Renal cortical epithelial cell (primary cell): ENCODE measurements at regions not wholly inside any gene's neighbourhood (a gene's known extent, or its start where the extent isn't known, plus 50 kb on each side); places are given as distances from the start of the nearest gene placed in this dataset.
A peak's percentile ranks its signal among the peaks of the same experiment; 100 is the strongest.

Source experiments
- DNase-seq: peaks from one replicate; pipeline ENCODE4 v3.0.0-alpha.2; 2011; ENCODE audit warnings: low read depth

DNA sequence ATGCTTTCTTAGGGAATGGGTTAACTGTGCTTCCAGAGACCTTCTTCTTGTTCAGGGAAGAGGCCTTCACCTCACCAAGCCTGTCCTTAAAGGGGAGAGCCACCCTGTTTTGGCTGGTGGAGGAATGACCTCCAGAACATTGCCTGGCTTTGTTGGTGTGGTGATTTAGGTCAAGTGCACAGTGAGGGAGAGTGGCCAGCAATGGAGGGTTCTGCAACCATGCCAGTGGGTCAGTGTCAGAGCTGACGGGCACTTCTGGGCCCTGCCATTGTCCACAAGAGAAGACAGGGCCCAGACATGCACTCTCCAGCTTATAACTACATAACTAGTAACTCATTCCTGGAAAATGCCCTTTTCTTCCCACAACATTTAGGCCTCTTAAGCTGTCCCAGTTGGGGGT is 238.5 kb upstream of the AKR1E2 start:
- peak; percentile 16 for DNase-seq

DNA sequence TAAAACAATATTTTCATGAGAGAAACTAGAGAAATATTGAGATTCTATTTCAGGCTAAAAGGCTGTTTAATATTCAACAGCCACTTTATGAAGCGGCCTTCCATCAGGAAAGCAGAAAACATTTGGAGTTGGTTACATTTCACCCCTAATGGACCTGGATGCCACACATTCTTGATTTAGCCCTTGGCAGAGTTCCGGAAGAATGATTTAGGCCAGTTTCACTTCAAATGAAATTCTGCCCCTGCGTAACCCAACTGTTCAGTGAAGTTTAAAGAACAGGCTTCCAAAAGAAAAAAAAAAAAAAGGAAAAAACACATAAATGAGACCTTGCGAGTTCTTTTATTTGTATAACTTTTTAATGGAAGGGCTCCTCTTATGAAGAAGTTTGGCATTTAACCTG is 239.2 kb upstream of the AKR1E2 start:
- DNase-seq, result peak; percentile 94

DNA sequence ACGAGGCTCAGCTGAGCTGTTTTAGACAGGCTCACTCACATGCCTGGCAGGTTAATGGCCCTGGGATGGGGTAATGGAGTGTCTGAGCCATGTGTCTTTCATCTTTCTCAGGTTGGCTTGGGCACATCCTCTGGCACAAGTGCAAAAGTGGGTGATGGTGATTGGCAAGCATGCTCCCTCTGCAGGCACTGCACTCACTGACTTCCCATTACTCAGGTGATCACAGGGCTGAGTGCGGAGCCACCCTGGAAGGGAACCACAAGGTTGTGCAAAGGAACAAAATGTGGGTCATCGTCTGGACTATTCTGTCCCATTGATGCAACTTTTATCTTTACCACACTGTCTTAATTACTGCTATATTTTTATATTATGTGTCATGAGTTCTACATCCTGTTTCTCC is 244.1 kb upstream of the AKR1E2 start:
- no peak for DNase-seq

DNA sequence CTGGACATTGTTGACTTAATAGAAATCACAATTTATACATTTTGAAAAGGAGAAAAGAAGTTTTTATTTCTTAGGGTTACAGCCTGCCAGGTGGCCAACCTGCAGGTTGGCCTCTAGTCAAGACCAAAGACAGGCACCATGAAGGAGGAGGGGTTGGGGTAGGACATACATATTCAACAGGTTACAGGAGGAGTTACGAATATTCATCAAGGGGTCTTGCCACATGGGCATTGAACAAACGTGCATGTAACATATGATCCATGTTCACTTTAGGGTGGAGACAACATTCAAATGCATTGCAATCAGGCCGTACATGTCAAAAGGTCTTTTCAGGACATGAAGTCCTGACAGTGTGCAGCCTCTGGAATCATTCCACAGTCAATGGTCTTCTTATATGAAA is 246.2 kb upstream of the AKR1E2 start:
- no peak for DNase-seq

DNA sequence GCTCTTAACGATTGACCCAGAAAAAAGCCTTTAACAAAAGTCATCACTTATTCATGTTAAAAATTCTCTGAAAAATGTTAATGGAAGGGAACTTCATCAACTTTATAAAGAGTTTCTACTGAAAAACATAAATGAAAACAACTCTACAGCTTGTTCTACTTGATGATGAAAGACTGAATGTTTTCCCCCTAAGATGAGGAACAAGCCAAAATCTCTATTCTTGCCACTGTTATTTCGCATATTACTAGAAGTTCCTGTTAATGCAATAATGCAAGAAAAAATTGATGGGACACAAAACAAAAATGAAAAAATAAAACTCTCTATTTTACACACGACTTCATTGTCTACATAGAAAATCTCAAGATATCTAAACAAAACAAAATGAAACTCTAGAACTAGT is 249.8 kb upstream of the AKR1E2 start:
- DNase-seq, result no peak

DNA sequence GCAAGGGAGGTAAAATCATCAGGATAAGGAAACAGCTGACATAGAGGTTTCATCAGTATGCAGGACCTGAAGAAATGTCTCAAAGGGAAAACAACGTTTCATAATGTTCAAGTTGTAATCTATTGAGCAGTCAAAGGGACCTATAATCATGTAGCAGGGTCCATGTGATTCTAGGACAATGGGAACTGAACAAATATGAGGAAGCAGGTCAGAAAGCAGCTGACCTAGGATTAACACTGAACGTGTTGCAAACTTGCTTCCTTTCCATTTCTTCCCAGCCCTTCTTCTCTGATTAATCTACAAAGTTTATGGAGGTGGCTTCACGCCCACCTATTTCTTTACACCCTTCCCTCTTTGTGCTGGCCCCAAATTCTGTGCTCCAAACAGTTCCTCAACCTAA is 256.9 kb upstream of the AKR1E2 start:
- no peak for DNase-seq

DNA sequence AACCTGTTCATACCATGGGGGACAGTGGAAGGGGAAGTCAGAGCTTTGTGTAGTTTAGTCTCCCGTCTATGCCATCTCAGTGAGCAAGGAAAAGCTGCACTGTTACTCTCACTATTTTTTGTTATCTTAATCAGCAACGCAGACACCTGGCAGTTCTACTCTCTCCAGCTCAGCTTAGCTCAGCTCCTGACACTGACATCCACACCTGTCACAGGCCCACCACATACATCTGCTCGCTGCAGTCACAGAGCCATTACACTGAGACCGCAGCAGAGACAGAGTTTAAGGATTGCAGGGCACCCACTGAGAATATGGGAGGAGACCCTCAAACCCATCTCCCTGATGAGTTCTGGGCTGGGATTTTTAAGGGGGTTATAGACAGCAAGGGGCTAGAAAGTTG is 257.3 kb upstream of the AKR1E2 start:
- DNase-seq, result no peak

DNA sequence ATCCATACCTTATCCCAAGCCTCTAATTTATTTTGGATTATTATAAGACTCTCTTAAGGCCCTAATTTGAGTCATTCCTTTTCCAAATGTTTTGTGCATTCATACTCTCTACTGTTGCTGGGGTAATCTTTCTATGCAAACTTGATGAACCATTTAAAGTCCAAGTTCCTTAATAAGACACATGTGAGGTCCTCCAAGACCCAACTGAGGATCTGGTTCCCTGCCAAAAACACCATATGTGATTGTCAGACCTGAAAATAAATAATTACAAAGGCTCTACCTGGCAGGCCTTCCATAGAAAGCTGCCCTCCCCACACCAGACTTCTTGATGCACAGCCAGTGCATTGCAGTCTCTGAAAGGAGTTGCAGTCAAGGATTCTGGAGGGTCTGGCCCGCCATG is 257.9 kb upstream of the AKR1E2 start:
- no peak for DNase-seq

DNA sequence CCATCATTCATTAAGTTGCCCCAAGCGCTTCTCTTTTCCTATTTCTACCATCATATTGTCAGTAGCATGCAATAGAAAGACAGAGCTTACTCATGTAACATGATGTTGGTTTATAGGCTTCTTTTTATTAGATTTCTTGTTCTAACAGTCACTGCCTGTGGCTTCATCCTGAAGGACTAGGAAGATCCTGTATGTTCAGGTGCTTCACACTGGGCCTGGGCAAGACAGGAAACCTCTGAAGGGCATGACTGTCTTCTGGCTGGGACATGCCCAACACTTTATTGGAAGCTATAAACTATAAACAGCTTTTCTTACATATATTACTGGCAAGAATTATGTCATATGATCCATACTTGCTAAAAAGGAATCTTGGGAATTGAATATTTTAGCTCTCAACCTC is 258.4 kb upstream of the AKR1E2 start:
- DNase-seq, result no peak

DNA sequence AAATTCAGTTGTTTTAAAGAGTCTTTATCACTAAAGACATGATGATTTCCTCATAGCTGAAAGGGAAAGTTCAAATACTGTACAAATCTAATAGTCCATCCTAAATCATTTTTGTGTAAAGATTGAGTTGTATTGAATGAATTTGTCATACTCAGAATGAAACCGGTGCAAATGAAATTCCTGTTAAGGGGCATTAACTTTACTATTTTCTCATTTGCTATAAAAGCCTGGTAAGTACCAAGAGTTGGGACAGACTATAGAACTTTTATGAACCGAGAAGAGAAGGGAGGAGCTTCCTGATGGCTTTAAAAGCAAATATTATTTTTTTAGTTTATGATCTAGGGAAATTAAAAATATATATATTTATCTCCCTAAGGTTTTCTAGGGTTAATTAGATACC is 260.0 kb upstream of the AKR1E2 start:
- no peak for DNase-seq

DNA sequence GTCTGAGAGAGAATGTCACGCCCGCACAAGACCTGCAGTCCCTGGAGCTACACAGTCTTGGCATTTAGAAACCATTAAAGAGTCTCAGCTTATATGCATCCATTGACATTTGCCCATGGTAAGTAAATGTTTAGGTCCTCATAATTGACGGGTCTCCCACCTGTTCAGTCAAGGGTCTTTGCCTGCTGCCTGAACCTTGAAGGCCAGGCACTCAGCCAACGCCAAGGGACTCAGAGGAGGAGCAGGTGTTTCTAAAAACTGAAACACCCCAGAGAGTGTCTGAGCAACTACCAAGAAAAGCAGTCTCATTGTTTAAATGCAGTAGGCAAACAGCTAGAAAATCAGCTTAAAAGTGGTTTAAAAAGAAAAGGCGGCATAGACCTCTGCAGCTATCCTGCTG is 264.7 kb upstream of the AKR1E2 start:
- DNase-seq, result no peak

DNA sequence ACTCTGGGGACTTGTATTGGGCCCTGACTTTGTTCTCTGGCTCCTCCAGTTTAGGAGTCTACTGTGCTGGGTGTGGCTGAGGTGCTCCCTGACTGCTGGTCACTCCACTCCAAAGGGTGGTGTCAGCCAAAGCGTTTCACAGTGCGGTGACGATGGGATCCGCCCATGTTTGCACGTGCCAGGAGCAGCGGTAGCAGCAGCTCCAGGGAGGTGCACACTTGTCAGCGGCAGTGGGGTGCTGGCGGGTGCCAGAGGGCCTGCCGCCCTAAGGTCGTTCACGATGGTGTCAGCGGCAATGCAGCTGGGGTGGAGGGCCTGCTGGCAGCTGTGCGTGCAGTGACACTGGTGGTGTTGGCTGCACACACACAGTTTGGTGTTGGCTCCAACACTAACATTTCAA is 268.5 kb upstream of the AKR1E2 start:
- no peak for DNase-seq

DNA sequence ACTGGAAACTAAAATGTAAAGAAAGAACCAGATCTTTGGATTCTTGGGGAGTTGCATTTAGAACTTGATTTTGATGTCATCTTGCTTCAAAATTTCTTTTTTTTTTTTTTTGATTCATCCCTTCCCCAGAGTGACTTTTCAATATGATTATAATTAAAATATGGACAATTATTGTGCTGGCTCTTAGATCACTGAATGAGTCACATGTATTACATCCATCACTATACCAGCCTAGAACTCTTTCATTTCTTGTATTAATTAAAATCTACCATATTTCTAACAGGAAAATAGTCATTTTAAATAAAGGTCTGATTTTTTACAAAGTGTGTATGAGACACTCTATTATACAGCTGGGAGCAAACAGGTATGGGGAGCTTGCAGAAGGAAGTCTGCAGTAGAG is 269.5 kb upstream of the AKR1E2 start:
- DNase-seq, result no peak

DNA sequence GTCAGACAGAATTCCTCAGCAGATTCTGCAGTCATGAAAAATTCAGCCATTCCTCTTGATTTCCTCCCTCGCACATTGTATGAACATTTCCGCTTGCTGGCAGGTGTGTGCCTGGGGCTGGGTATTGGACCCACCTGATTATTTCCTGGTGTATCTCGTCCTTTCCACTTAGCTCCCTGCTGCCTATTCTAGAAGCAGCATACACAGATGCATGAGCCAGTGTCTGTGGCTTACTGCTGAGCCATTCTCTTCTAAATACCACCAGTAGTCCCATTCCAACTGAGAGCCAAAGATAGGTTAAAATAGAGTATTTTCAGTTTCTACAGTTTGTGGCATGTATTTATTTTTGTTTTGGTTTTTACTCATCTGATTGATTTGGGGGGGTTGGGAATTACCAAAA is 270.1 kb upstream of the AKR1E2 start:
- no peak for DNase-seq

DNA sequence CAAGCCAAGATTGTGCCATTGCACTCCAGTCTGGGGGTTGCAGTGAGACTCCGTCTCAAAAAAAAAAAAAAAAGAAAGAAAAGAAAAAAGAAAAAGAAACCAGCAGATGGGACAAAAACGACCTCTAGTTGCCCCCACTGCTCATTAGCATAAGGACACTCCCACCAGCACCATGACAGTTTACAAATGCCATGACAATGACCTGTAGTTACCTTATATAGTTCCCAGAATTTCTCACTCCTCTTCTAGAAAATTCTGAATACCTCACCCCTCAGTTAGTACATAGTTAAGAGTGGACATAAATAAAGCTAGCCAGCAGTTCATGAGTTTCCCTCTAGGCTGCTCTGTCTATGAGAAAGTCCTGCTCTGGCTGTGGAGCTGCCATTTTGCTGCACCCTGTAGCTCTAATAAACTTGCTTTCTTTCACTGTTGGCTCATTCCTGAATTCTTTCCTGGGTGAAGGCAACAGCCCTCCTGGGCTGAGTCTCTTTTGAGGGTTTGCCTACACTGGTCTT is 276.8 kb upstream of the AKR1E2 start:
- DNase-seq, result peak; percentile 36

DNA sequence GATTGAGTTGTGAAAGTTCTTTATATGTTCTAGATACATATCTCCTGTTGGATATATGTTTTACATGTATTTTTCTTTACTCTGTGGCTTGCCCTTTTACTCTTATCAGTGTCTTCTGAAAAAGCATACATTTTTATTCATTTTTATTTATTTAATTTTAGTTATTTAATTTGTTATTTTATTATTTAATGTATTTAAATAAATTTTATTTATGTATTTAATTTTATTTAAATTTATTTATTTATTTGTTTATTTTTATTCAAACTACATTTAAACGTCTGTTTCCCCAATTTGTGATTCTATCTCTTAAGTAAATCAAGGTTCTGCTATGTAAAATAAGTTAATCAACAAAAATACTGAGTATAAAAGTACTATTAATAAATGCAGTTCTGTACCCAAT is 279.1 kb upstream of the AKR1E2 start:
- DNase-seq, result no peak

DNA sequence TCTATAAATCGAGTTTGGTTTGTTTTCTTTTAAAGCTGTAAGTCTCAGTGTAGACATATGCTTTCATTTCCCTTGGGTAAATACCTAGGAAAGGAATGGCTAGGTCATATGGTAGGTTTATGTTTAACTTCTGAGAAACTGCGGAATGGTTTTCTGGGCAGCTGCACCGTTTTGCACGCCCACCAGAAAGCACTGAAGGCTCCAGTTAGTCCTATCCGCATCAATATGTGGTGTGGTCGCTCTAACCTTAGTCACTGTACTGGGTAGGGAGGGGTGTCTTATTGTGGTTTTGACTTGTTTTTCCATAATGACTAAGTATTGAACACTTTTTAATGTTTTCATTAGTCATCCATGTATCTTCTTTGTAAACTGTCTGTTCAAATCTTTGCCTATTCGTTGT is 279.5 kb upstream of the AKR1E2 start:
- DNase-seq, result peak; percentile 94

DNA sequence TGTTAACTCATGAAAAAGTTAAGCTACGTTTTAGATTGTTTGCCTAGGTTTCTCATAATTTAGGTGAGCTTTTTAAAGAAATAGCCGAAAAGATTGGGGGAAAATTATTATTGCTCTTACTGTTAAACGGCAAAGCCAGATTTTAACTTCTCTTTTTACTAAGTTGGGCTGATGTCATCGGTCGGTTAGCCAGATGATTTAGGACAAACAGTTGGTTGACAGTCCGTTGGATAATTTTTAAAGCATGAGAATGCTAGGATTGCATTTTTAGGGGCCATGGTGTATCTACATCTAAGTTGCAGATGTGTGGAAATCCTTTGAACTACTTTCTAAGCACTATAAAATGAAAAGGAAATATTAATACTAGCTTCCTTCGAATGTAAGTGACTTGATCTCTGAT is 280.9 kb upstream of the AKR1E2 start:
- DNase-seq, result no peak

DNA sequence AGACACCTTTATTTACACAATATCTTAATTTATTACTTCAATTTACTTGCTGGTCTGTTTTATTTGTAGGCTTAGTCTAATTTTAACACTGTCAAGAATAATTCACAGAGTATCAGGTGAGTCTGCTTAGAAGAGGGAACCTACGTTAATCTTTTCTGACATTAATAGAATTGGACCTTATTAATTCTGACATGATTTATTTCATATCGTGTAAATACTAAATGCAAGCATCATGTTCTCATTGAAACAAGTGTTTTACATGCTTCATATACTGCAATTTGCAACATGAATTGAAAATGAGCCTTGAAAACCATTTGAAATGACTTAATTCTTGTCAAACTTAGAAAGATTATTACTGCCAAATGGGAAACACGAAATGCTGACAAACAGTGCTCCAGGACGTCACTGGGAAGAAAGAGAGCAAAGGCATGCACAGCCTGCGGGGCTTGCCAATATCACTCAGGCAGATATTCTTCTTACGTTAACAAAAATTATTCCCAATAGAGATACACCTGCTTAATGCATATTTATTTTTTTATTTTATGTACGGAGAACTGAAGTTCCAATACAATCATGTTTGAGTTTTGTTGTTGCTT is 282.0 kb upstream of the AKR1E2 start:
- DNase-seq, result no peak

DNA sequence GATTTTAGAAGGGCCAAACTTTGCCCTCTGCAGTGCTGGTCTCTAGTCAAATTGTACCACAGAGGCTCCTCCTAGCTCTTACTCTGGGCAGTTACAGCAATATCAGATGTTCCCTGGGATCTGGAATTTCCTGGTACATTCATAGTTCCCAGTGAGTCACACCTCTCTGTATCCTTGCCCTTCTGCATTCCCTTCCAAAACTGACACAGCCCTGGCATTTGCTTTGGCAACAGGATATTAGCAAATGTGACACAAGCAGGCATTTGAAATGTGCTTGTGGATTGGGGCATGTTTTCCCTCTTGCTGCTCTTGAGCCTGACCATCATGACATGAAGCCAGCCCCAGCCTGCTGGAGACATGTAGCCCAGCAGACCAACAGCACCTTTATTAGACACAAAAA is 284.7 kb upstream of the AKR1E2 start:
- peak; percentile 99 for DNase-seq

DNA sequence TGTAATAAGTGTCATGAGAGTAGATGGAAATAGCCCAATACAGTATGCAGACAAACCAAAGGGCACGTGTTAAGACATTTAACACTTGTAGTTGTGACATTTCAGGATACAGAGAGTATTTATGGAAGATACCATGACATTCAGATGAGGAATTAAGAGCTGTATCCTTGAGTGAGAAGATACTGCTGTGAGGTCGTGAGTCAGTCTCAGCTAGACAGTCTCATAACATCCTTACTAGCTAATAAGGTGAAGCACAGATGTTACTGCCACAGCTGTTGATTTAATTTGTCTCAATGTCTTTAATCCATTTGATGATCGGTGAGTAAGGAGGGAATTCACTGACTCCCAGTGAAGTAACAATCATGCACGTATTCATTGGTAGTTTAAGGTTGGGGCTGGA is 288.0 kb upstream of the AKR1E2 start:
- no peak for DNase-seq

DNA sequence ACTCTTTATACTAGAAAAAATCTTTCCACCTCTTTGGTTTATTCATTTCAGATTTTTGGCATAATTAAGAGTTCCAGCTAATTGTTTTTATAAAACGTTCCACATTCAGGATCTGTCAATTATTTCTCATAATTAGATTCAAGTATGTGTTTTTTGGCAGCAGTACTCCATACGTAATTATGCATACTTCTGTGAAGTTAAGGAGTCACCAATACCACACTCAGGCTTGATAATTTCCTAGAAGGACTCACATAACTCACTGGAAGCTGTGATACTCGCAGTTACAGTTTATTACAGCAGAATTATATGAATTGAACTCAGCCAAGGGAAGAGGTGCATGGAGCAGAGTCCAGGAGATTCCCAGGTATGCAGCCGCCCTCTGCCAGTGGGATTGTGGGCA is 290.5 kb upstream of the AKR1E2 start:
- DNase-seq, result peak; percentile 93

DNA sequence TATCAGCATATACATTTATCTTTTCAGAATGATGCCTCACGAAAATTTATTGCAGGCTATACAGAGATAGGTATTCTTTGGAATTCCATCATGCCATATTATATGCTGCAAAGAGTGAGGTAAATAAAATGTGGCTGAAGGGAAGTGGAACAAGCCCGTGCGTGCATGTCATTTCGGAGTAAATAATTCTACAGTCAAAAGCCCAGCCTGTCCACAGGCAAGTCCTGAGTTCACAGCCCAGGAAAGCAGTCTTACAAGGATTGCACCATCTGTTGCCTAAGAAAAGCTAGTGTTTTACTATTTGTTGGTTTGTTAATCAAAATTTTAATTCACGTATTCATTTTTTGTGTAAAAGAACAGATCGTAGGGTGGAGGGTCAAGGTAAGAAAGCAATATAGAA is 292.4 kb upstream of the AKR1E2 start:
- no peak for DNase-seq

DNA sequence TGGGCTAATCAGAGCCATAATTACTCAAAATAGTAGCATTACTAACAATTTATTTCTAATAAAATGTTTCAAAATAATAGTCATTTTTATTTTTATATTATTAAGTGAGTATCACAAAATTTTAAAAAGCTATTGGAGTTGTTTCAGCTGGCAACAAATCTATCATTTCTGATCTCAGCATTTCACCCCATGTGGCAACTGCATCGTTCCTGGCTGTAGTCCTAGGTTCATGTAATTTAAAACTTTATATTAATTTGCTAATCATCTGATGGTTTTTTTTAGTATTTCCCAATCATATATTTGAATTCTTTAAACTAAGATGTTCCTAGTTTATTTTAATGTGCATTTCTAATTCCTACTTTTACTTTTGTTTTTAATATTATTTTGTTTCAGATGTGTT is 293.0 kb upstream of the AKR1E2 start:
- DNase-seq, result no peak

DNA sequence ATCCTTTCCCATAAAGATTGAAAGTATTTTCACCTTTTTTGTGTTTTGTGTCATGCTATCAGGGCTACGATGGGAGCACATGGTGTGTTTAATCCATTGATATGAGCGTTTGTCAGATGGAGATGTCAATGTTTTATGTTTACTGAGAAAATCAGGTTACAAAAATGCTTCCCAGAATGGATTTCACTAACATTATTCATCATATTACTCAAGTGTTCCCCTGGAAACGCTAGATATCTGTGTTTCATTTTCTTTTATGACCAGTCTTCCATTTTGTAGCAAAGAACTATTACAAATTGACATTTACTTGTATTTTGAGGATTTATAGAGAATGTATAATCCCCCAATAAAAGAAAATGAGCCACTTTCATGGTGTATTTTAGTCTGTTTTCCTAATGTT is 293.5 kb upstream of the AKR1E2 start:
- no peak for DNase-seq
